ENCODE measurements at regions not wholly inside any gene's neighbourhood (a gene's known extent, or its start where the extent isn't known, plus 50 kb on each side); places are given as distances from the start of the nearest gene placed in this dataset.

DNA sequence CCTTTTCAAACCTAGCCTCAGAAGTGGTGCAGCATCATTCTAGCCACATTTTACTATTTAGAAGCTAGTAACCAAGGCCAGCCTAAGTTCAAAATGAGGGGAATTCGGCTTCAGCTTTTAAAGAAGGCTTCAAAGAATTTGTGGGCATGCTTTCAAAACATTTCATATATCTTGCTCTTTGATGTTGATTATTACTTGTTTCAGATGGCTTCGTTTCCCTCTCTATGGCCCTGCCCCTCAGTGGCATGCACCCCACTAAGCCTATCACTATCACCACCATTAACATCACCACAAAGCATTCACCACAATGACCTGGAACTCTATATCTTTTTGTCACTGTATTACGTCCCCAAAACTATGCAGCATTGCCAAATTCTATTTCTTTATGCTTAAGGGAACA lies 51.2 kb upstream of the FAM47B start:
- CTCF ChIA-PET = no interaction called here

More for the DNA sequence above, 51.2 kb upstream of the FAM47B start:
- no peak for DNase-seq (ENCODE audit: extremely low spot score)
- POLR2A ChIA-PET = no interaction called here
- TF ChIP-seq CTBP1 (IDR thresholded peaks at IDR 0.05; ENCODE audit: borderline replicate concordance) (no peak), L3MBTL2 (conservative IDR thresholded peaks at IDR 0.05) (no peak), SUZ12 (IDR thresholded peaks at IDR 0.05) (no peak), NFRKB (IDR thresholded peaks at IDR 0.05) (no peak), SP1 (IDR thresholded peaks at IDR 0.05) (no peak), ELF4 (IDR thresholded peaks at IDR 0.05) (no peak), LEF1 (IDR thresholded peaks at IDR 0.05; ENCODE audit: borderline replicate concordance) (no peak)

Data from HEK293T (cell line).